Lower leg skin (tissue), 3 donors: ENCODE measurements at regions not wholly inside any gene's neighbourhood (a gene's known extent, or its start where the extent isn't known, plus 50 kb on each side); places are given as distances from the start of the nearest gene placed in this dataset.

Experiments used
- POLR2A ChIP-seq, 2 donors: fragments of 450-650 bp; IDR thresholded peaks; one replicate each; pipeline ENCODE4 v1.6.1; 2016 to 2017; ENCODE audit warnings: antibody characterized with exemption in 2 of 2, mild to moderate bottlenecking in 1 of 2, moderate library complexity in 1 of 2
- TF ChIP-seq, protein P1 (sequence below), 3 donors: fragments of 450-650 bp; IDR thresholded peaks; one replicate each; pipeline ENCODE4 v1.5.1; 2016; ENCODE audit warnings: antibody characterized with exemption in 3 of 3, mild to moderate bottlenecking in 3 of 3, moderate library complexity in 2 of 3

DNA sequence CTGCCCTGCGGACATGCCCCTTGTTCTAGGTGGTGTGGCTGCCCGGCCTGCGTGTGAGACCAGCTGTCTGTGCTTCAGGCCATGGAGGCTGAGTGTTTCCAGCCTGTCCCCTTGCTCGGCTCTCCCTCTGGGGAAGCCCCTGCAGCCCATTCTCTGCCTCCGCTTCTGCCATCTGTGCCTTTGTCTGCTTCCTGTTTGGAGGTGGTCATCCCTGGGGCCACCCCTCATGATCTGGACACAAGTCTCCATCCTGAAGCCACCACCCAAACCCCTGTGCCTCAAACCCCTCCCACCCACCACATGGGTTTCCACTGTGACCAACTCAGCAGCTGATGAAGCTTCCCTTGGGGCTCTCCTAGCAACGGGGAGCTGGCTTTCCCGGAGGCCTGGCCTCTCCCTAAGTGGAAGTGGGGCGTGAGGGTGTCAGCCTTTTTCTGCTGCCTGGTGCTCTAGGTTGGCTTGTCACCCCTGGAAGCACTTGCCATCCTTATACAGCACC lies 184.9 kb downstream of the SEC14L1 start:
- TF ChIP-seq, protein P1, sequence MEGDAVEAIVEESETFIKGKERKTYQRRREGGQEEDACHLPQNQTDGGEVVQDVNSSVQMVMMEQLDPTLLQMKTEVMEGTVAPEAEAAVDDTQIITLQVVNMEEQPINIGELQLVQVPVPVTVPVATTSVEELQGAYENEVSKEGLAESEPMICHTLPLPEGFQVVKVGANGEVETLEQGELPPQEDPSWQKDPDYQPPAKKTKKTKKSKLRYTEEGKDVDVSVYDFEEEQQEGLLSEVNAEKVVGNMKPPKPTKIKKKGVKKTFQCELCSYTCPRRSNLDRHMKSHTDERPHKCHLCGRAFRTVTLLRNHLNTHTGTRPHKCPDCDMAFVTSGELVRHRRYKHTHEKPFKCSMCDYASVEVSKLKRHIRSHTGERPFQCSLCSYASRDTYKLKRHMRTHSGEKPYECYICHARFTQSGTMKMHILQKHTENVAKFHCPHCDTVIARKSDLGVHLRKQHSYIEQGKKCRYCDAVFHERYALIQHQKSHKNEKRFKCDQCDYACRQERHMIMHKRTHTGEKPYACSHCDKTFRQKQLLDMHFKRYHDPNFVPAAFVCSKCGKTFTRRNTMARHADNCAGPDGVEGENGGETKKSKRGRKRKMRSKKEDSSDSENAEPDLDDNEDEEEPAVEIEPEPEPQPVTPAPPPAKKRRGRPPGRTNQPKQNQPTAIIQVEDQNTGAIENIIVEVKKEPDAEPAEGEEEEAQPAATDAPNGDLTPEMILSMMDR (IDR thresholded peaks at IDR 0.05), result no peak
- TF ChIP-seq POLR2A (IDR thresholded peaks at IDR 0.05), result no peak
